Omental fat pad (tissue), 3 donors: ENCODE measurements at regions not wholly inside any gene's neighbourhood (a gene's known extent, or its start where the extent isn't known, plus 50 kb on each side); places are given as distances from the start of the nearest gene placed in this dataset.
"Not testable (repeated sequence)": the region's sequence is repeated elsewhere in the genome, so short reads cannot be mapped to it uniquely, and the experiment has no call there.

Experiments used
- ATAC-seq: fragments of 150-250 bp; one replicate; pipeline ENCODE4 v1.9.1; 2016; ENCODE audit warnings: mild to moderate bottlenecking, moderate library complexity; ENCODE audit not compliant: low FRiP score
- DNase-seq: peaks from one replicate; pipeline ENCODE4 v3.0.0-alpha.2; 2019; ENCODE audit warnings: low spot score
- TF ChIP-seq, protein P1 (sequence below), 3 donors: fragments of 450-650 bp; IDR thresholded peaks; one replicate each; pipeline ENCODE4 v1.5.1; 2016 to 2017; ENCODE audit warnings: antibody characterized with exemption in 3 of 3, mild to moderate bottlenecking in 3 of 3, moderate library complexity in 2 of 3

DNA sequence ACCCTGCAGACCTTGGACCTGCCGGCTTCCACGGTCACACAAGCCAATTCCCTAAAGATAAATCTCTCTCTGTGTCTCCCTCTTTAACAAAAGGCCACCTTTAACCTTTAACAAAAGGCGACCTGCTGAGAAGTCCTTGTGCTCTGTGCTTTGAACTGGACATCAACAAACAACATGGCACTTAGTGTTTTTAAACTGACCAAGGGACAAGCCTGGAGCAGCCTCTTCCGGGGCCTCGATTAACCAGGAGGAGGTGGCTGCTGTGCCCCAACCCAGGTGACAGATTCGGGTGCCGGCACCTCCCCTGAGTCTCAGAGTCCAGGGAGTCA, 135.3 kb downstream of the RTP5 start:
- no peak for ATAC-seq
- DNase-seq: no peak
- TF ChIP-seq, protein P1, sequence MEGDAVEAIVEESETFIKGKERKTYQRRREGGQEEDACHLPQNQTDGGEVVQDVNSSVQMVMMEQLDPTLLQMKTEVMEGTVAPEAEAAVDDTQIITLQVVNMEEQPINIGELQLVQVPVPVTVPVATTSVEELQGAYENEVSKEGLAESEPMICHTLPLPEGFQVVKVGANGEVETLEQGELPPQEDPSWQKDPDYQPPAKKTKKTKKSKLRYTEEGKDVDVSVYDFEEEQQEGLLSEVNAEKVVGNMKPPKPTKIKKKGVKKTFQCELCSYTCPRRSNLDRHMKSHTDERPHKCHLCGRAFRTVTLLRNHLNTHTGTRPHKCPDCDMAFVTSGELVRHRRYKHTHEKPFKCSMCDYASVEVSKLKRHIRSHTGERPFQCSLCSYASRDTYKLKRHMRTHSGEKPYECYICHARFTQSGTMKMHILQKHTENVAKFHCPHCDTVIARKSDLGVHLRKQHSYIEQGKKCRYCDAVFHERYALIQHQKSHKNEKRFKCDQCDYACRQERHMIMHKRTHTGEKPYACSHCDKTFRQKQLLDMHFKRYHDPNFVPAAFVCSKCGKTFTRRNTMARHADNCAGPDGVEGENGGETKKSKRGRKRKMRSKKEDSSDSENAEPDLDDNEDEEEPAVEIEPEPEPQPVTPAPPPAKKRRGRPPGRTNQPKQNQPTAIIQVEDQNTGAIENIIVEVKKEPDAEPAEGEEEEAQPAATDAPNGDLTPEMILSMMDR (IDR thresholded peaks at IDR 0.05): no peak

DNA sequence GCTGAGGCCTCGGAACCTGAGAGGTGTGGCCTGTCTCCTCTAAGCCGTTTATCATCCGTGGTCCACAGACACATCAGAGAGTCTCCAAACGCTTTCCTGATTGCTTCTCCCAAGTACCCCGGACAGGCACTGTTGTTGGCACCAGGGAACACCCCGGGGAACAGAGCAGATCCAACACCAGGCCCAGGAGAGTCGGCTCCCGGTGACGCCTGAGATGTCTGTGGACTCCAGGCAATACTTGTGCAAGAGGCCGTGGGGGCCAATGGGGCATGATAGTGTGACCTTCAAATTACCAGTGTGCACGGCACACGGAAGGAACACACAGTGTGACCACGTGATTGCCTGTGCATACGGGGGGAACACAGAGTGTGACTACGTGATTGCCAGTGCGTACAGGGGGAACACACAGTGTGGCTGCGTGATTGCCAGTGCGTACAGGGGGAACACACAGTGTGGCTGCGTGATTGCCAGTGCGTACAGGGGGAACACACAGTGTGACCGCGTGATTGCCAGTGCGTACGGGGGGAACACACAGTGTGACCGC, 136.6 kb downstream of the RTP5 start:
- not testable (repeated sequence) for DNase-seq, ATAC-seq

DNA sequence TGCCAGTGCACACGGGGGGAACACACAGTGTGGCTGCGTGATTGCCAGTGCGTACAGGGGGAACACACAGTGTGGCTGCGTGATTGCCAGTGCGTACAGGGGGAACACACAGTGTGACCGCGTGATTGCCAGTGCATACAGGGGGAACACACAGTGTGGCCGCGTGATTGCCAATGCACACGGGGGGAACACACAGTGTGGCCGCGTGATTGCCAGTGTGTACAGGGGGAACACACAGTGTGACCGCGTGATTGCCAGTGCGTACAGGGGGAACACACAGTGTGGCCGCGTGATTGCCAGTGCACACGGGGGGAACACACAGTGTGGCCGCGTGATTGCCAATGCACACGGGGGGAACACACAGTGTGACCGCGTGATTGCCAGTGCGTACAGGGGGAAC, 139.4 kb downstream of the RTP5 start:
- DNase-seq, ATAC-seq: not testable (repeated sequence)

DNA sequence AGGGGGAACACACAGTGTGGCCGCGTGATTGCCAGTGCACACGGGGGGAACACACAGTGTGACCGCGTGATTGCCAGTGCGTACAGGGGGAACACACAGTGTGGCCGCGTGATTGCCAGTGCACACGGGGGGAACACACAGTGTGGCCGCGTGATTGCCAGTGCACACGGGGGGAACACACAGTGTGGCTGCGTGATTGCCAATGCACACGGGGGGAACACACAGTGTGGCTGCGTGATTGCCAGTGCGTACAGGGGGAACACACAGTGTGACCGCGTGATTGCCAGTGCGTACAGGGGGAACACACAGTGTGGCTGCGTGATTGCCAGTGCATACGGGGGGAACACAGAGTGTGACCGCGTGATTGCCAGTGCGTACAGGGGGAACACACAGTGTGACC, 140.3 kb downstream of the RTP5 start:
- not testable (repeated sequence) for ATAC-seq, DNase-seq

DNA sequence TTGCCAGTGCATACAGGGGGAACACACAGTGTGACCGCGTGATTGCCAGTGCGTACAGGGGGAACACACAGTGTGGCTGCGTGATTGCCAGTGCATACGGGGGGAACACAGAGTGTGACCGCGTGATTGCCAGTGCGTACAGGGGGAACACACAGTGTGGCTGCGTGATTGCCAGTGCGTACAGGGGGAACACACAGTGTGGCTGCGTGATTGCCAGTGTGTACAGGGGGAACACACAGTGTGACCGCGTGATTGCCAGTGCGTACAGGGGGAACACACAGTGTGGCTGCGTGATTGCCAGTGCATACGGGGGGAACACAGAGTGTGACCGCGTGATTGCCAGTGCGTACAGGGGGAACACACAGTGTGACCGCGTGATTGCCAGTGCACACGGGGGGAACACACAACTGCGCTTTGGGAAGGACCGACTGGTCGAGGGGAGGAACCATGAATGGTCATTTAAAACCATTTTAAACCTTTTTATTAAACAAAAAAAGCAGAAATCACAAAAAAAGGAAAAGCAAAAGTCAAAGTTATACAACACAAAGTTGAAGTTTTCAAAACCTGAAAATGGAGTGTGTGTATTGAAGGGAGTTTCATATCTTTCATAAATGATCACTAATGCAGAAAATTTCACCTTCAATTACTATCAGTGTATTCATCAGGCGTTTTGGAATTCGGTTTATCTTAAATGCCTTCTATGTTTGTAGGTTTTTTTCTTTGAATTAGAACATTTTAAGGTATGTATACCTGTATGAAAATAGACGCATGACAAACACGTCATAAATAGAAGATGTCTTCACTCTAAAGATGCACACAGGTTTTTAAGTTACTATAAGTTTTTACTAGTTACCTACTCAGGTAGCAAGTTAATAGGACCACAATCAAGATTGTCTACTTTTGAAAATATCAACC, 141.0 kb downstream of the RTP5 start:
- not testable (repeated sequence) for DNase-seq, ATAC-seq

DNA sequence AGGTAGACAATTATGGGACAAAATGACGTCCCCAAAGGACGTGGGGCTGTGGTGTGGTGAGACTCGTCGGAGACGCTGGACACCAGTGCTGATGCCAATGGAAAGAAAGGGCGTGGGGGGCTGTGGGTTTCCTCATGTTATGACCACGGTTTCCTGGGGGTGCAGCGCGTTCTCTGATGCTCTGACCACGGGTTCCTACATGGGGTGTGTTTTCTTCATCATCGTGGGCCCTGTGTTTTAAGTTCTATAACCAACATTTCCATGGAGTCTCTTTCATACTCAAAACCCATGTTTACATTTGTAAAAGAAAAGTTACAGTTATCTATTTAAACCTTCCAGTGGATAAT, 141.6 kb downstream of the RTP5 start:
- DNase-seq (no peak), ATAC-seq (no peak)
- TF ChIP-seq, protein P1 (IDR thresholded peaks at IDR 0.05): no peak

DNA sequence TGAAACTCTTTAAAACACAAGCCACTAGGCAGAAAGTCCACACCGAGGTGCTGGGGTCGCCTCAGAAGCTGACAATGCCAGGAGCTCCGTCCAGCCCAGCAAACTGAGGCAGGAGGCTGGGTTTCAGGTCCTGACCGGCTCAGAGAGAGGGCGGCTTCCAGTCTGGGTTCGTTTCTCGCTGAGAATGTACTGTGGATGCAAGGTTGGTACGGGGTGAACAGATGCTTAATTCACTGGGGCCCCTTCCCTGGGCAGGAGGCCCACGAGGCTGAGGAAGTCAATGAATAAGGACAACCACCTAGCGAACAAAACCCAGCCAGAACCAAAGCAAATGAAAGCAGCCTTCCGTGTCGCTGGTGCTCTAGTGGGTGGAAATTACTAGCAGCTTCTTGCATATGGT, 142.0 kb downstream of the RTP5 start:
- DNase-seq (no peak), ATAC-seq (no peak)
- TF ChIP-seq, protein P1 (IDR thresholded peaks at IDR 0.05): no peak

DNA sequence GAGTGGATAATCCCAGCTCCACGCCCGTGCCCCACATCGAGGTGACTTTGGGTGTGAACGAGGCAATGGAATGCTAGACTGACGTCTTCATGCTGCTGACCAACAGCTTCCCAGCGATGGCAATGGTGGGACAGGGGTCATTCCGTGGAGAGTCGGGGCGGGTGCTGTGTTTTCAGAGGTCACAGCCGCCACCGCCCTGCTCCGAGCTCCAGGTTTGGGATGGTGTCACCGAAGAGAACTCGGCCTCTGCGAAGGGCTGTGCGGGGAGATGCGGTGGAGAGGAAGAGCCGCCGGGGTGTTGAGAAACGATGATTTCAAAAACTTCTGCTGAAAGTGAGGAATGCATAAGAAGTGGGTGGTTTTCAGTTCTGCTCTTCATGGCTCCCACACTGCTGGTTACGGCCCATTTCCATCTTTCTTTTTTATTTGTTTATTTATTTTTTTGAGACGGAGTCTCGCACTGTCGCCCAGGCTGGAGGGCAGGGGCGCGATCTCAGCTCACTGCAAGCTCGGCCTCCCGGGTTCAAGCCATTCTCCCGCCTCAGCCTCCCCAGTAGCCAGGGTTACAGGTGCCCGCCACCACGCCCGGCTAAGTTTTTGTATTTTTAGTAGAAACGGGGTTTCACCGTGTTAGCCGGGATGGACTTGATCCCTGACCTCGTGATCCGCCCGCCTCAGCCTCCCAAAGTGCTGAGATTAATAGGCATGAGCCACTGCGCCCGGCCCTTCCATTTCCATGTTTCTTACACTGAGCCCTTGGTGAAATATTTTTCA, 142.6 kb downstream of the RTP5 start:
- TF ChIP-seq, protein P1 (IDR thresholded peaks at IDR 0.05): no peak
- no peak for DNase-seq
- no peak for ATAC-seq
